Neural cell (in vitro differentiated cells): ENCODE measurements at regions not wholly inside any gene's neighbourhood (a gene's known extent, or its start where the extent isn't known, plus 50 kb on each side); places are given as distances from the start of the nearest gene placed in this dataset.

ENCODE experiments used
- EZH2 ChIP-seq: fragments of 200-600, 300-800 bp; shearing (Covaris generic), sonication (generic); IDR thresholded peaks from 2 replicates; pipeline ENCODE4 v1.6.1; 2014; ENCODE audit warnings: antibody characterized with exemption, low read length, borderline replicate concordance, mild to moderate bottlenecking; ENCODE audit not compliant: insufficient read depth, poor library complexity, severe bottlenecking
- MXI1 ChIP-seq: fragments of 450-650 bp; conservative IDR thresholded peaks from 2 replicates; pipeline ENCODE4 v1.6.1; 2014; ENCODE audit warnings: antibody characterized with exemption, mild to moderate bottlenecking; ENCODE audit not compliant: poor library complexity, severe bottlenecking
- SMC3 ChIP-seq: fragments of 450-650 bp; conservative IDR thresholded peaks from 2 replicates; pipeline ENCODE4 v1.6.1; 2014; ENCODE audit warnings: antibody characterized with exemption, mild to moderate bottlenecking, moderate library complexity; ENCODE audit not compliant: poor library complexity
- TAF1 ChIP-seq: IDR thresholded peaks from 2 replicates; pipeline ENCODE4 v1.6.1; 2012; ENCODE audit warnings: low read depth
- TF ChIP-seq, protein P1 (sequence below): fragments of 450-650 bp; IDR thresholded peaks from 2 replicates; pipeline ENCODE4 v1.5.1; 2014; ENCODE audit warnings: antibody characterized with exemption, mild to moderate bottlenecking, moderate library complexity; ENCODE audit not compliant: poor library complexity, severe bottlenecking
- TF ChIP-seq, protein P2 (sequence below): IDR thresholded peaks from 2 replicates; pipeline ENCODE4 v1.6.1; 2012; ENCODE audit warnings: borderline replicate concordance

DNA sequence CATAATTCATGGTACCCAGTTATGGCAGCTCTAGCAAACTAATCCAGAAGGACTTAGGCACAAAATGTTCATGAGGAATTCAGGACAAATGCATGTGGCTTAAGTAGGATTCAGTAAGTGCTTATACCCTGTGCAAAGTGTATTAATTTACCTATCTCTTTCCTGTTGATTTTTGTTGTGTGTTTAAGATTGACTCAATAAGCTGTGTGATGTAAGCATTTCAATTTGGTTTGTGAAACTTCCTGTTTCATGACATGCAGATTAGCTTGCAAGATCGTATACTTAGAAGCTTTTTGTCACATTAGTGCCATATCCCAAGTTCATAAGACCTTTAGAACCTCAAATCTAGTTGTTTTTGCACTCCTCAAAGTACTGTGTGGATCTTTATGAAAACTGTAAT lies 416.7 kb downstream of the ARL4A start:
- TF ChIP-seq, protein P1, sequence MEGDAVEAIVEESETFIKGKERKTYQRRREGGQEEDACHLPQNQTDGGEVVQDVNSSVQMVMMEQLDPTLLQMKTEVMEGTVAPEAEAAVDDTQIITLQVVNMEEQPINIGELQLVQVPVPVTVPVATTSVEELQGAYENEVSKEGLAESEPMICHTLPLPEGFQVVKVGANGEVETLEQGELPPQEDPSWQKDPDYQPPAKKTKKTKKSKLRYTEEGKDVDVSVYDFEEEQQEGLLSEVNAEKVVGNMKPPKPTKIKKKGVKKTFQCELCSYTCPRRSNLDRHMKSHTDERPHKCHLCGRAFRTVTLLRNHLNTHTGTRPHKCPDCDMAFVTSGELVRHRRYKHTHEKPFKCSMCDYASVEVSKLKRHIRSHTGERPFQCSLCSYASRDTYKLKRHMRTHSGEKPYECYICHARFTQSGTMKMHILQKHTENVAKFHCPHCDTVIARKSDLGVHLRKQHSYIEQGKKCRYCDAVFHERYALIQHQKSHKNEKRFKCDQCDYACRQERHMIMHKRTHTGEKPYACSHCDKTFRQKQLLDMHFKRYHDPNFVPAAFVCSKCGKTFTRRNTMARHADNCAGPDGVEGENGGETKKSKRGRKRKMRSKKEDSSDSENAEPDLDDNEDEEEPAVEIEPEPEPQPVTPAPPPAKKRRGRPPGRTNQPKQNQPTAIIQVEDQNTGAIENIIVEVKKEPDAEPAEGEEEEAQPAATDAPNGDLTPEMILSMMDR = no peak
- TF ChIP-seq, protein P2, sequence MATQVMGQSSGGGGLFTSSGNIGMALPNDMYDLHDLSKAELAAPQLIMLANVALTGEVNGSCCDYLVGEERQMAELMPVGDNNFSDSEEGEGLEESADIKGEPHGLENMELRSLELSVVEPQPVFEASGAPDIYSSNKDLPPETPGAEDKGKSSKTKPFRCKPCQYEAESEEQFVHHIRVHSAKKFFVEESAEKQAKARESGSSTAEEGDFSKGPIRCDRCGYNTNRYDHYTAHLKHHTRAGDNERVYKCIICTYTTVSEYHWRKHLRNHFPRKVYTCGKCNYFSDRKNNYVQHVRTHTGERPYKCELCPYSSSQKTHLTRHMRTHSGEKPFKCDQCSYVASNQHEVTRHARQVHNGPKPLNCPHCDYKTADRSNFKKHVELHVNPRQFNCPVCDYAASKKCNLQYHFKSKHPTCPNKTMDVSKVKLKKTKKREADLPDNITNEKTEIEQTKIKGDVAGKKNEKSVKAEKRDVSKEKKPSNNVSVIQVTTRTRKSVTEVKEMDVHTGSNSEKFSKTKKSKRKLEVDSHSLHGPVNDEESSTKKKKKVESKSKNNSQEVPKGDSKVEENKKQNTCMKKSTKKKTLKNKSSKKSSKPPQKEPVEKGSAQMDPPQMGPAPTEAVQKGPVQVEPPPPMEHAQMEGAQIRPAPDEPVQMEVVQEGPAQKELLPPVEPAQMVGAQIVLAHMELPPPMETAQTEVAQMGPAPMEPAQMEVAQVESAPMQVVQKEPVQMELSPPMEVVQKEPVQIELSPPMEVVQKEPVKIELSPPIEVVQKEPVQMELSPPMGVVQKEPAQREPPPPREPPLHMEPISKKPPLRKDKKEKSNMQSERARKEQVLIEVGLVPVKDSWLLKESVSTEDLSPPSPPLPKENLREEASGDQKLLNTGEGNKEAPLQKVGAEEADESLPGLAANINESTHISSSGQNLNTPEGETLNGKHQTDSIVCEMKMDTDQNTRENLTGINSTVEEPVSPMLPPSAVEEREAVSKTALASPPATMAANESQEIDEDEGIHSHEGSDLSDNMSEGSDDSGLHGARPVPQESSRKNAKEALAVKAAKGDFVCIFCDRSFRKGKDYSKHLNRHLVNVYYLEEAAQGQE = no peak
- no peak for TF ChIP-seq TAF1
- no peak for TF ChIP-seq SMC3
- no peak for TF ChIP-seq EZH2
- no peak for TF ChIP-seq MXI1
